Psoas muscle (tissue), 7 donors: ENCODE measurements at regions not wholly inside any gene's neighbourhood (a gene's known extent, or its start where the extent isn't known, plus 50 kb on each side); places are given as distances from the start of the nearest gene placed in this dataset.
"Not testable (repeated sequence)": the region's sequence is repeated elsewhere in the genome, so short reads cannot be mapped to it uniquely, and the experiment has no call there.

Experiments
- ATAC-seq, 4 donors: fragments of 200-7000 bp; cut with Tn5 transposase; one replicate each; pipeline ENCODE4 v1.9.1; 2020; ENCODE audit warnings: moderate library complexity in 3 of 4, mild to moderate bottlenecking in 2 of 4
- DNase-seq, 2 donors: peaks; one replicate each; pipeline ENCODE4 v3.0.0-alpha.2; 2020
- H3K27ac ChIP-seq: fragments of 200-600 bp; one replicate; pipeline ENCODE4 v1.8.0; 2022
- H3K27me3 ChIP-seq, 3 donors: fragments of 200-600 bp in 1 of 3; one replicate each; pipeline versions ENCODE4 v1.6.1 to v1.8.0; 2013 to 2022; ENCODE audit warnings: low read length in 2 of 3, mild to moderate bottlenecking in 2 of 3, moderate library complexity in 1 of 3; ENCODE audit not compliant: insufficient read depth in 3 of 3
- H3K36me3 ChIP-seq, 2 donors: fragments of 200-600 bp in 1 of 2; one replicate each; pipeline versions ENCODE4 v1.6.1 to v1.8.0; 2013 to 2022; ENCODE audit warnings: low read depth in 1 of 2, mild to moderate bottlenecking in 1 of 2, moderate library complexity in 1 of 2; ENCODE audit not compliant: insufficient read depth in 1 of 2
- H3K4me1 ChIP-seq: fragments of 200-600 bp; one replicate; pipeline ENCODE4 v1.8.0; 2022
- H3K4me3 ChIP-seq: fragments of 200-600 bp; one replicate; pipeline ENCODE4 v1.8.0; 2022; ENCODE audit warnings: mild to moderate bottlenecking
- H3K9me3 ChIP-seq: fragments of 200-600 bp; one replicate; pipeline ENCODE4 v1.8.0; 2022
- WGBS, 3 donors: extraction: QIAGEN DNeasy Blood & Tissue Kit; methylation state at CpG; one replicate each; pipeline versions ENCODE4 v1.1.6 to v1.1.7; 2013; 5-methylcytosine and 5-hydroxymethylcytosine counted together
- intact Hi-C, 2 donors: fragments of 100-400 bp; cut with DNase I; formaldehyde crosslinking; loops; one replicate each; pipeline versions ENCODE4 v1.11.0 to v1.14.2; 2022
- TF ChIP-seq, protein P1 (sequence below): fragments of 200-600 bp; IDR thresholded peaks from one replicate; pipeline ENCODE4 v1.8.0; 2022; ENCODE audit warnings: antibody characterized with exemption
- donor health status: healthy with polysubstance abuse.
- donor health status: DM: no; HTN: no; CAD: no; lungs with moderate emphysema.
- donor health status: Bipolar disorder and iron deficiency.
- donor health status: healthy.
- donor health status: DM: yes; HTN: yes; CAD: no.
- donor health status: DM: no; HTN: no; CAD: no.
- donor health status: DM: yes; HTN: yes; CAD: no.

DNA sequence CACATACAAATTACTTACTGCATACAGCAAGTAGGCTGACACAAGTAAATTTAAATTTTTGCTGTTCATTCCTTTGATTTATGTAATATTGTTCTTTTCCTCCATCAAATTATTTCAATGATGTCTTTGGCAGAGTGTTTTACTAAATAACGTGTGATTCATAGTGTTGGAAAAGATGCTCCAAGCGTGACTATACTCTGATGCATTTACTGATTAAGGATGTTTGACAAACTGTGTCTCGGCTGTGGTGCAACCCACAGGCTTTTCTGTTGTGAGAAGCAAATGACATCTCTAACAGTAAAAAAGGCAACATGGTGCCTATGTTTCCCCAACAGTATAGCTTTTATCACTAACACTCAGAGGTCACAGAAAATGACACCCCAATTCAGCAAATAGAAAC lies 540.9 kb downstream of the PPP4R3C start:
- Histone ChIP-seq H3K36me3 (no peaks in the 10 kb centered on the region), H3K27me3 (no peaks in the 10 kb centered on the region), H3K4me1 (no peaks in the 10 kb centered on the region), H3K4me3 (no peak overlapping the region), H3K9me3 (no peaks in the 10 kb centered on the region), H3K27ac (no peak overlapping the region)
- no peak for ATAC-seq
- intact Hi-C loops, result no loop called here
- DNase-seq, result no peak
- 68 to 82% (median 81%) methylated on average over 3 of the region's 3 CpGs for WGBS, 3 donors
- TF ChIP-seq, protein P1, sequence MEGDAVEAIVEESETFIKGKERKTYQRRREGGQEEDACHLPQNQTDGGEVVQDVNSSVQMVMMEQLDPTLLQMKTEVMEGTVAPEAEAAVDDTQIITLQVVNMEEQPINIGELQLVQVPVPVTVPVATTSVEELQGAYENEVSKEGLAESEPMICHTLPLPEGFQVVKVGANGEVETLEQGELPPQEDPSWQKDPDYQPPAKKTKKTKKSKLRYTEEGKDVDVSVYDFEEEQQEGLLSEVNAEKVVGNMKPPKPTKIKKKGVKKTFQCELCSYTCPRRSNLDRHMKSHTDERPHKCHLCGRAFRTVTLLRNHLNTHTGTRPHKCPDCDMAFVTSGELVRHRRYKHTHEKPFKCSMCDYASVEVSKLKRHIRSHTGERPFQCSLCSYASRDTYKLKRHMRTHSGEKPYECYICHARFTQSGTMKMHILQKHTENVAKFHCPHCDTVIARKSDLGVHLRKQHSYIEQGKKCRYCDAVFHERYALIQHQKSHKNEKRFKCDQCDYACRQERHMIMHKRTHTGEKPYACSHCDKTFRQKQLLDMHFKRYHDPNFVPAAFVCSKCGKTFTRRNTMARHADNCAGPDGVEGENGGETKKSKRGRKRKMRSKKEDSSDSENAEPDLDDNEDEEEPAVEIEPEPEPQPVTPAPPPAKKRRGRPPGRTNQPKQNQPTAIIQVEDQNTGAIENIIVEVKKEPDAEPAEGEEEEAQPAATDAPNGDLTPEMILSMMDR, result no peak

DNA sequence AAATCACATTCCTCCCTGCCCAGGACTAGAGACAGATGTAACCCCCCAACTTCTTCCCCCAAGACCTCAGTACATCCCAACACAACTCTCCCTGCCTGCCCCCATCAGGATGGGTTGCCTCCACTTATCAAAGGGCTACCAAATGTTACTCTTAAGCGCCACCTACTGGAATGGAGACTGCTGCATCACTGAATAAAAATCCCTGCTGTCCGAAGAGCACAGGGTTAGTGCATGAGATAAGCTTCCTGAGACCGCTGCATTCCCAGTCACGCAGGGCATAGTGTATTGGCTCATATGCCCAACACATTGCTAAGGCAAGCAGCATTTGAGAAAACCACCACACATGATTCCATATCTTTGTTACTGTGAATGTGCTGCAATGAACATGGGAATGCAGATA lies 544.5 kb downstream of the PPP4R3C start:
- Histone ChIP-seq H3K9me3 (no peaks in the 10 kb centered on the region), H3K27me3 (no peaks in the 10 kb centered on the region), H3K36me3 (no peaks in the 10 kb centered on the region), H3K4me1 (no peaks in the 10 kb centered on the region), H3K4me3 (no peak overlapping the region), H3K27ac (no peak overlapping the region)
- WGBS, 3 donors, result 27 to 48% (median 45%) methylated on average over 4 of the region's 4 CpGs
- DNase-seq (no peak), ATAC-seq (no peak)
- TF ChIP-seq, protein P1, result no peak
- intact Hi-C loops, result no loop called here

DNA sequence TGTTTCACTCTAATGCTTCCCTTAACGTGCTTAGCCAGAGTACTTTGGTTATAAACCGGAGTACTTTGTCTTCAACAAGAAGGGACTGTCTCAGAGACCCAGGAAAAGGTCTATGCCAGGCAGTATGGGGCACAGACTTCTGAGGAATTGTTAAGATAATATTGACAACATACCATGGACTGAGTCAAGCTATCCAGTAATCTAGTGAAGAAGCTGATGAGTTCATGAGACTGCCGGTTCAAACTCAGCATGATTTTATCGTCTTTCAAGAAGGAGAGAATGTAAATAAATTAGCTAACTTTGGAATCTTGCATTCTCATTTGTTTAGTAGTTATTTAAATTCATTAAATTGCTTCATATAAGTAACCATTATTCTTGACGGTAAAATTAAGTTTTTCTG lies 546.1 kb downstream of the PPP4R3C start:
- no peaks in the 10 kb centered on the region for H3K36me3 ChIP-seq
- WGBS, 3 donors, result 73 to 90% (median 88%) methylated on average over 5 of the region's 5 CpGs
- no peak overlapping the region for H3K27ac ChIP-seq
- ATAC-seq, result no peak
- no peak overlapping the region for H3K4me3 ChIP-seq
- no peak for DNase-seq
- H3K9me3 ChIP-seq, result no peaks in the 10 kb centered on the region
- TF ChIP-seq, protein P1, result no peak
- intact Hi-C loops, result no loop called here
- no peaks in the 10 kb centered on the region for H3K27me3 ChIP-seq
- no peaks in the 10 kb centered on the region for H3K4me1 ChIP-seq

DNA sequence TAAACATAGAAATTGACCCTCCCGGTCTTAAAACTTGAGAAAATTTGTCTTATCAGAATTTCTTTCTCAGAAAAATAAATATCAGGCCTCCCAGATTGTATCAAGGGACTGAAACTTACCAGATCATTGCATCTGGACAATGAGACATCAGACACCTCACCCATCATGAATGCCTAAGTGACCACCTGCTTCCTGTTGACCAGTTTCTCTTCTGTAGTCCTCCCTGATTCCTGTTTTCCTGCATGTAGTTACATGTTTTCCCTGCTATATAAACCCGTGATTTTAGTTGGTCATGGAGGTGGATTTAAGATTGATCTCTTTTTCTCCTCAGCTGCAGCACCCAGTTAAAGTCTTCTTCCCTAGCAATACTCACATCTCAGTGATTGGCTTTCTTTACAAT lies 548.1 kb downstream of the PPP4R3C start:
- intact Hi-C loops, result no loop called here
- Histone ChIP-seq H3K4me3 (no peak overlapping the region), H3K4me1 (no peaks in the 10 kb centered on the region), H3K9me3 (no peaks in the 10 kb centered on the region), H3K27ac (no peak overlapping the region), H3K27me3 (no peaks in the 10 kb centered on the region), H3K36me3 (no peaks in the 10 kb centered on the region)
- no peak for DNase-seq
- 53 to 73% (median 68%) methylated on average over 2 of the region's 2 CpGs for whole genome bisulfite sequencing, 3 donors
- no peak for ATAC-seq
- TF ChIP-seq, protein P1, result no peak

DNA sequence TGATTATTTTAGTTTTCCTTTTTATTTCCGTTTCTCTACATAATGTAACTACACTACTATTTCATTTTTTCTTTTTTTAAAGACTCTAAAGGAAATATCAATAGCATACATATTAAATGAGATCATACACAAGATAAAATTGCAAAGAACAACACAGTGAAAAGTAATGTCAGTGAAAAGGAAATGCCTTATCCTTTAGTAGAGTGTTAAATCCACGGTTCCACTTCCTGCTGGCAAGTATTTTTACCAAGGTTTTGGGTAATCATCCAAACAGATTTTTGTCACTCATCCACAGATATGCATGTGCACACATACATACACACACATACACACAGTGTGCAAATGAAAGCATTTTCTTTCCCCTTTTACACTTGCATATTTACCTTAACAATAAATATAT lies 548.9 kb downstream of the PPP4R3C start:
- Histone ChIP-seq H3K9me3 (no peaks in the 10 kb centered on the region), H3K27ac (no peak overlapping the region), H3K36me3 (no peaks in the 10 kb centered on the region), H3K4me3 (no peak overlapping the region), H3K4me1 (no peaks in the 10 kb centered on the region), H3K27me3 (no peaks in the 10 kb centered on the region)
- DNase-seq, result no peak
- intact Hi-C loops, result no loop called here
- ATAC-seq, result no peak
- TF ChIP-seq, protein P1, result no peak
- WGBS, 3 donors, result 30 to 47% (median 35%) methylated on average over 2 of the region's 2 CpGs

DNA sequence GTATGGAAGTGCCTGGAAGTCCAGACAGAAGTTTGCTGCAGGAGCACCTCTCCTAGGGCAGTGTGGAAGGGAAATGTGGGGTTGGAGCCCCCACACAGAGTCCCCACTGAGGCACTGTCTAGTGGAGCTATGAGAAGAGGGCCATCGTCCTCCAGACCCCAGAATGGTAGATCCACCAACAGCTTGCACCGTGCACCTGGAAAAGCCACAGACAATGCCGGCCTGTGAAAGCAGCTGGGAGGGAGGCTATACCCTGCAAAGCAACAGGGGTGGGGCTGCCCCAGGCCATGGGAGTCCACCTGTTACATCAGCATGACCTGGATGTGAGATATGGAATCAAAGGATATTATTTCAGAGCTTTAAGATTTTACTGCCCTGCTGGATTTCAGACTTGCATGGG lies 551.4 kb downstream of the PPP4R3C start:
- H3K4me3 ChIP-seq, H3K4me1 ChIP-seq, DNase-seq, H3K27ac ChIP-seq, H3K9me3 ChIP-seq, ATAC-seq, H3K27me3 ChIP-seq, H3K36me3 ChIP-seq, intact Hi-C loops: not testable (repeated sequence)
- 71 to 87% (median 81%) methylated on average over 3 of the region's 3 CpGs for WGBS, 3 donors
